CD4-positive, CD25-positive, alpha-beta regulatory T cell (primary cell): ENCODE measurements at regions not wholly inside any gene's neighbourhood (a gene's known extent, or its start where the extent isn't known, plus 50 kb on each side); places are given as distances from the start of the nearest gene placed in this dataset.

Experiments
- ATAC-seq, 2 donors: fragments of 150-1000 bp; cut with Tn5 transposase; one replicate each; pipeline ENCODE4 v1.10.0; 2021; ENCODE audit warnings: low read depth in 2 of 2, moderate number of reproducible peaks in 2 of 2, moderate library complexity in 1 of 2
- DNase-seq, 3 donors: peaks; one replicate each; pipeline versions ENCODE4 v3.0.0 to v3.0.0-alpha.2; 2012 to 2022; ENCODE audit warnings: mixed read lengths in 1 of 3
- H3K27ac ChIP-seq: one replicate; pipeline ENCODE4 v1.7.0; 2013; ENCODE audit warnings: mild to moderate bottlenecking, low read length; ENCODE audit not compliant: insufficient read depth, poor library complexity, severe bottlenecking
- H3K27me3 ChIP-seq: one replicate; pipeline ENCODE4 v1.7.0; 2013; ENCODE audit warnings: low read length; ENCODE audit not compliant: control insufficient read depth, insufficient read depth
- H3K36me3 ChIP-seq: one replicate; pipeline ENCODE4 v1.7.0; 2013; ENCODE audit warnings: mild to moderate bottlenecking, low read length, moderate library complexity; ENCODE audit not compliant: control insufficient read depth, insufficient read depth
- H3K4me1 ChIP-seq: 2 replicates; pipeline ENCODE4 v1.7.0; 2013; ENCODE audit warnings: mild to moderate bottlenecking, low read length; ENCODE audit not compliant: insufficient read depth, control insufficient read depth, poor library complexity, severe bottlenecking
- H3K4me3 ChIP-seq: one replicate; pipeline ENCODE4 v1.7.0; 2013; ENCODE audit warnings: low read depth, mild to moderate bottlenecking, low read length, moderate library complexity
- H3K9me3 ChIP-seq, 2 experiments: 1 replicate in 1 of 2; 2 replicates in 1 of 2; pipeline ENCODE4 v1.7.0; 2013; ENCODE audit warnings: low read length in 2 of 2, mild to moderate bottlenecking in 1 of 2, moderate library complexity in 1 of 2; ENCODE audit not compliant: control insufficient read depth in 2 of 2
- H3K27ac Mint-ChIP-seq, 3 donors: one replicate each; pipeline ENCODE4 v1.8.0; 2020 to 2022; ENCODE audit warnings: mild to moderate bottlenecking in 3 of 3, mixed read lengths in 3 of 3, moderate library complexity in 2 of 3
- H3K27me3 Mint-ChIP-seq: one replicate; pipeline ENCODE4 v1.8.0; 2022; ENCODE audit warnings: mild to moderate bottlenecking, mixed read lengths
- H3K36me3 Mint-ChIP-seq: one replicate; pipeline ENCODE4 v1.8.0; 2020; ENCODE audit warnings: mixed read lengths
- H3K4me1 Mint-ChIP-seq, 4 donors: one replicate each; pipeline ENCODE4 v1.8.0; 2020 to 2022; ENCODE audit warnings: mixed read lengths in 4 of 4, mild to moderate bottlenecking in 1 of 4
- H3K4me3 Mint-ChIP-seq, 4 donors: one replicate each; pipeline ENCODE4 v1.8.0; 2020 to 2022; ENCODE audit warnings: mild to moderate bottlenecking in 4 of 4, mixed read lengths in 4 of 4, moderate library complexity in 3 of 4
- H3K9me3 Mint-ChIP-seq, 7 donors: one replicate each; pipeline ENCODE4 v1.8.0; 2020 to 2022; ENCODE audit warnings: mixed read lengths in 7 of 7, mild to moderate bottlenecking in 3 of 7, moderate library complexity in 2 of 7

DNA sequence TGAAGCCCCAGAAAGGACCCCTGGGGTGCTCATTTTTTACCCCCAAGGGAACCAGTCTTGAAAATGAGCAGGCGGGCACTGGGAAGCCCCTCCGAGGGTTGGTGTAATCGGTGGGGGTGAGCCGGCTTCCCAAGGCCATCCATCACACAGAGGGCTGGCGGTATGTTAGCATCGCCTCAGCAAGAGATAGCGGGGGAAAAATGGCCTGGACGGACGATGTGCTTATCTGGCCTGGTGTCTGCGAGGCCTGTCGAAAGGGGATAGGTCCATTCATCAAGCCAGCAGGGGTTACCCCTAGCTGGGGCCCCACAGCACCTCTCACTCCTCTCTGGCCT lies 188.9 kb downstream of the IRF8 start:
- H3K9me3 ChIP-seq, result no peaks in the 10 kb centered on the region

DNA sequence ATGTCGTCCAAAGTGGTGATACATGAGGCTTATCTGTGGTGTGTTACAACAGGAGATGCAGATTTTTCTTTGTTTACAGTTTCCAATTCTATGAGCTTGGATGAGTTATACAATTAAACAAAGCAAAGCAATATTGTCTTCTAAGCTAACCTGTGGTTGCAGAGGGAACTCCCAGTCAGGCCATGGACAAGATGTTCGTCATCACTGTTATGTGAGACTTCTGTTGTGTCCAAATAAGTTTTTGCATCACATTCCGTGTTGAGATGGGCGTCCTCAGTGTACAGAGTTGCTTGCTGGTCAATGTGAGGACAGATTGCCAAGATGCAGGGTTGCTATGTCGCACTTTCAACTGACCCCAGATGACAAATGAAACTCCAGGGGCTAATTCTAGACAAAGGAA lies 189.3 kb downstream of the IRF8 start:
- no peak for ATAC-seq
- Histone ChIP-seq H3K4me3 (no peak overlapping the region), H3K36me3 (no peaks in the 10 kb centered on the region), H3K27ac (no peak overlapping the region), H3K27me3 (no peaks in the 10 kb centered on the region), H3K9me3 (no peaks in the 10 kb centered on the region), H3K4me1 (no peaks in the 10 kb centered on the region)
- Mint-ChIP-seq H3K36me3 (no peaks in the 10 kb centered on the region), H3K27ac (no peak overlapping the region), H3K9me3 (no peaks in the 10 kb centered on the region), H3K4me1 (peaks cover 0 to 3% (median 0%) of the 10 kb centered on the region in 4 donors), H3K4me3 (no peak overlapping the region), H3K27me3 (no peaks in the 10 kb centered on the region)
- DNase-seq, result no peak

More for the DNA sequence above, 188.9 kb downstream of the IRF8 start:
- Mint-ChIP-seq H3K36me3 (no peaks in the 10 kb centered on the region), H3K9me3 (no peaks in the 10 kb centered on the region), H3K4me3 (no peak overlapping the region), H3K27me3 (no peaks in the 10 kb centered on the region), H3K27ac (no peak overlapping the region), H3K4me1 (peaks cover 0 to 3% (median 0%) of the 10 kb centered on the region in 4 donors)
- DNase-seq, result no peak
- no peak overlapping the region for H3K4me3 ChIP-seq
- H3K27me3 ChIP-seq, result no peaks in the 10 kb centered on the region
- no peak for ATAC-seq
- no peaks in the 10 kb centered on the region for H3K36me3 ChIP-seq
- H3K27ac ChIP-seq, result no peak overlapping the region
- no peaks in the 10 kb centered on the region for H3K4me1 ChIP-seq

DNA sequence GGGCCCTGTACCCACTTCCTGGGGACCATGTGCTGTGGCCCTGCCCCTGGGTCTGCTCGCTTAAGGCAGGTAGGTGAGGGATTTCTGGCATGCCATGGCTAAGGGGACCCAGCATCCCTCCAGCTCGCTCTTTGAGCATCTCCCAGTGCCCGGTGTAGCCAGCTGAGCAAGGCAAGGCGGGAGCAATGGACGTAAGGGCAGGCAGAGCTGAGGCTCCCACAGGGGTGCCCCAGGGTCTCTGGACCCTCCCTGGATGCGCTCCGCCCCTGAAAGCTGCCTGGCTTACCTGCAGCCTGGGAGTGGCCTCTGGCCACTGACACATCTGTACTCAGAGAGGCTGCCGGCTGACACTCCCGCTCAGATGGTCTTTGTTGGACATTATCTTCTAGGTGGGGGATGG lies 189.9 kb downstream of the IRF8 start:
- Histone ChIP-seq H3K9me3 (no peaks in the 10 kb centered on the region), H3K4me3 (no peak overlapping the region), H3K36me3 (no peaks in the 10 kb centered on the region), H3K4me1 (no peaks in the 10 kb centered on the region), H3K27me3 (no peaks in the 10 kb centered on the region), H3K27ac (no peak overlapping the region)
- H3K27ac Mint-ChIP-seq, result no peak overlapping the region
- no peak overlapping the region for H3K4me3 Mint-ChIP-seq
- ATAC-seq, result no peak
- H3K4me1 Mint-ChIP-seq, result peaks cover 0 to 3% (median 0%) of the 10 kb centered on the region in 4 donors
- no peaks in the 10 kb centered on the region for H3K27me3 Mint-ChIP-seq
- no peaks in the 10 kb centered on the region for H3K36me3 Mint-ChIP-seq
- DNase-seq, result no peak
- H3K9me3 Mint-ChIP-seq, result no peaks in the 10 kb centered on the region

DNA sequence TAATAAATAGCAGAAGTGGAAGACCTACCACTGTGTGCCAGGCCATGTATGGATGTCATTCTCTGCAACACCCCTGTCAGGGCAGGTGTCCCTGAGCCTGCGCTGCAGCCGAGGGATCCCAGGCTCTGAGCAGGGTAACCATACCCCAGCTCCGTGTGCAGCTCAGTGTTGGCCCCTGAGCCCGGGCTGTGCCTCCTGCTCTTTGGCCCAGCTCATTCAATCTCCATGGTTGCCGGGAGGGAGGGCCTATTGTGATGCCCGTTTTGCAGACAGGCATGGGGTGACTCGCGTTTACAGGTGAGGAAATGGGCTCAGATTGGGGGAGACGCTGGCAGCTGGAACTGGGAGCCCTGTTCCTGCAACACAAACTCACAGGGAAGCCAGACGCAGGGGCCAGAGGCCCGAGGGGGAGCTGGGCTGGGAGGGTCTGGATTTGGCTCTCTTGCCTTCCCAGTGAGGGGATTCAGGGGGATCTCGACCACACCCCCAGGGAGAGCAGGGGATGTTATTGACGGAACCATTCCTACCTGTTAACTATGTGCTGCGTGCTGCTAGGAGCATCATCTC lies 190.5 kb downstream of the IRF8 start:
- Histone ChIP-seq H3K36me3 (no peaks in the 10 kb centered on the region), H3K4me1 (no peaks in the 10 kb centered on the region), H3K4me3 (no peak overlapping the region), H3K27me3 (no peaks in the 10 kb centered on the region), H3K9me3 (no peaks in the 10 kb centered on the region), H3K27ac (no peak overlapping the region)
- Mint-ChIP-seq H3K4me1 (peaks cover 0 to 3% (median 0%) of the 10 kb centered on the region in 4 donors), H3K36me3 (no peaks in the 10 kb centered on the region), H3K27ac (peak overlapping the region in 1 of 3 donors; percentile 48), H3K27me3 (no peaks in the 10 kb centered on the region), H3K9me3 (no peaks in the 10 kb centered on the region), H3K4me3 (no peak overlapping the region)
- no peak for DNase-seq
- ATAC-seq, result no peak

DNA sequence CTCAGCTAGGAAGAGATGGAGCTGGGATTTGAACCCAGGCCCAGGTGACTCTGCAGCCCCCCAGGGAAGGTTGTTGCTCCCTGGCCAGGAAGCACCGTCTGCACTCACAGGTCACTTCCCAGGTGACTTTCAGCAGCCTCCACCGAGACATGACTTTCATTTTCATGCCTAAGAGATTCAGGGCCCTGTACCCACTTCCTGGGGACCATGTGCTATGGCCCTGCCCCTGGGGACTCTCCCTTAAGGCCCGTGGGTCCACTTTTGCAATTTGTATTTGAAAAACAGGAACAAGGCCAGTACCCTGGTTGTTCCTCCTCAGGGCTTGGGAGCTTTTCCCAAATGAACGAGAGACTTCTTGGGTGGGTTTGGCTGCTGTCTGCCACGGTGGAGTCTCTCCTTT lies 191.0 kb downstream of the IRF8 start:
- H3K27me3 ChIP-seq, result no peaks in the 10 kb centered on the region
- no peaks in the 10 kb centered on the region for H3K36me3 Mint-ChIP-seq
- no peak overlapping the region for H3K27ac ChIP-seq
- no peaks in the 10 kb centered on the region for H3K9me3 ChIP-seq
- H3K4me3 ChIP-seq, result no peak overlapping the region
- H3K4me3 Mint-ChIP-seq, result no peak overlapping the region
- peak overlapping the region in 1 of 3 donors; percentile 17 for H3K27ac Mint-ChIP-seq
- H3K36me3 ChIP-seq, result no peaks in the 10 kb centered on the region
- DNase-seq (peak in 1 of 3 donors; percentile 10), ATAC-seq (no peak)
- H3K9me3 Mint-ChIP-seq, result no peaks in the 10 kb centered on the region
- no peaks in the 10 kb centered on the region for H3K27me3 Mint-ChIP-seq
- H3K4me1 Mint-ChIP-seq, result peaks cover 0 to 3% (median 0%) of the 10 kb centered on the region in 4 donors
- H3K4me1 ChIP-seq, result no peaks in the 10 kb centered on the region

DNA sequence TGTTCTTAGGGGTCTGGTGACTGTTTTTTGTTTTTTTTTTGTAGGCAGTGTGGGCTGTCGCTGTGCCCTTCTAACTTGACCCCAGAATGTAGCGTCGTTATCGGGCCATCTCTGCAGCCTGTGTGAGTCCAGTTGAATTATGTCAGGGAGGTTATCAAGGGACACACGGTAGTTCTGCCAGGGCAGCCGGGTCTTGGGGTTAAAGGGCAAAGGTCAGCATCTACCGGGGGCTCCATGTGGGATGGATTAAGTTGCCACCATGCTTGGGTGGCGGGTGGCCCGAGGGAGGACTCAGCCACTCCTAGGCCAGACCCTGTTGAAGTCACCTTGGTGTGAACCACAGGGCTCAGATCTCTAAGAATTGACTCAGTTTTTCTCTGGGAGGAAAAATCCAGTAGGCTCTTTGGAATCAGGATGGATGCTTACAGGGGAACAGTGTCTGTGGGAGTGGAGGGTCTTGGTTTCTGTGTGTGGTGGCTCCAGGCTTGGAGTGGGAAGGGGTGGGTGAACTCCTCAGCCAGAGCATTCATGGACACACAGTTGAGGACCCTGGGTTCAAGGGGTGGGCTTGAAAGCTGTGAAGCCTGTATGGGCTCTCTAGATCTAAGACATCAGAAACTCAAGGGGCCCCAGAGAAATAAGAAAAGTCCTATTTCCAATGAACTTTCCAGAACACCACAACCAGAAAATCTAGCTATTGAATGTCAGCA lies 191.7 kb downstream of the IRF8 start:
- no peaks in the 10 kb centered on the region for H3K4me1 ChIP-seq
- DNase-seq (no peak), ATAC-seq (no peak)
- no peaks in the 10 kb centered on the region for H3K27me3 Mint-ChIP-seq
- H3K4me3 ChIP-seq, result no peak overlapping the region
- H3K4me3 Mint-ChIP-seq, result no peak overlapping the region
- no peaks in the 10 kb centered on the region for H3K27me3 ChIP-seq
- no peaks in the 10 kb centered on the region for H3K36me3 Mint-ChIP-seq
- peaks cover 0 to 3% (median 0%) of the 10 kb centered on the region in 4 donors for H3K4me1 Mint-ChIP-seq
- H3K9me3 Mint-ChIP-seq, result no peaks in the 10 kb centered on the region
- H3K27ac Mint-ChIP-seq, result peak overlapping the region in 1 of 3 donors; percentile 17
- no peak overlapping the region for H3K27ac ChIP-seq
- H3K9me3 ChIP-seq, result no peaks in the 10 kb centered on the region
- H3K36me3 ChIP-seq, result no peaks in the 10 kb centered on the region

DNA sequence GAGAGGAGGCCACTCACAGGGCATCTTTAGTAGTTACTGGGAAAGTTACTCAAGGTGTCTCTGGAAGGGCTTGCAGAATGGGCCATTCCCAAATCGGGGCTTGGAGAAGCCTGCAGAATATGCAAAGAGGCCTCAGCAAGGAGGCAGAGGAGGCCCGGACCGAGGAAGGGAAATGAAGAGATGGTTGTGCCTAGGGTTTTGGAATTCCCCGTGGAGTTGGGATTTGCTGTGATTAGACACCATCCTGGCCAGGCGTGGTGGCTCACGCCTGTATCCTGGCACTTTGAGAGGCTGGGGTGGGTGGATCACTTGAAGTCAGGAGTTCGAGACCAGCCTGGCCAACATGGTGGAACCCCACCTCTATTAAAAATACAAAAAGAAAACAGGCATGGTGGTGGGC lies 193.0 kb downstream of the IRF8 start:
- ATAC-seq, result no peak
- no peaks in the 10 kb centered on the region for H3K36me3 ChIP-seq
- Mint-ChIP-seq H3K27ac (no peak overlapping the region), H3K27me3 (peaks cover 5% of the 10 kb centered on the region), H3K4me3 (no peak overlapping the region), H3K36me3 (no peaks in the 10 kb centered on the region), H3K4me1 (peaks cover 0 to 3% (median 0%) of the 10 kb centered on the region in 4 donors), H3K9me3 (no peaks in the 10 kb centered on the region)
- DNase-seq, result no peak
- no peak overlapping the region for H3K27ac ChIP-seq
- no peaks in the 10 kb centered on the region for H3K27me3 ChIP-seq
- no peaks in the 10 kb centered on the region for H3K9me3 ChIP-seq
- no peak overlapping the region for H3K4me3 ChIP-seq
- H3K4me1 ChIP-seq, result no peaks in the 10 kb centered on the region
